NCI-H510A treated with DMSO at 0.1 percent for 48 hours (cell line): ENCODE measurements at regions not wholly inside any gene's neighbourhood (a gene's known extent, or its start where the extent isn't known, plus 50 kb on each side); places are given as distances from the start of the nearest gene placed in this dataset.

Experiments
- DNase-seq: peaks from one replicate; lab custom pipeline; 2025; lab: John Stamatoyannopoulos, UW

DNA sequence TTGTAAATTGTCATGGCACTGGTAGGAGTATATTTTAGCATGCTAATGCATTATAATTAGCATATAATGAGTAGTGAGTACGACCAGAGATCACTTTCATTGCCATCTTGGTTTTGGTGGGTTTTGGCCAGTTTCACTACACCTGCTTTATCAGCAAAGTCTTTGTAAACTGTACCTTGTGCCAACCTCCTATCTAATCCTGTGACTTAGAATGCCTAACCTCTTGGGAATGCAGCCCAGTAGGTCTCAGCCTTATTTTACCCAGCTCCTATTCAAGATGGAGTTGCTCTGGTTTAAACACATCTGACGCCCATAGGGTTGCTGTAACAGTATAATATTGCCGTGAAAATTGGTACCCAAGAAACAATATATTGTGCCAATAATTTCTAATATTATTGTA, 159.4 kb downstream of the MAGEB5 start:
- DNase-seq = no peak

DNA sequence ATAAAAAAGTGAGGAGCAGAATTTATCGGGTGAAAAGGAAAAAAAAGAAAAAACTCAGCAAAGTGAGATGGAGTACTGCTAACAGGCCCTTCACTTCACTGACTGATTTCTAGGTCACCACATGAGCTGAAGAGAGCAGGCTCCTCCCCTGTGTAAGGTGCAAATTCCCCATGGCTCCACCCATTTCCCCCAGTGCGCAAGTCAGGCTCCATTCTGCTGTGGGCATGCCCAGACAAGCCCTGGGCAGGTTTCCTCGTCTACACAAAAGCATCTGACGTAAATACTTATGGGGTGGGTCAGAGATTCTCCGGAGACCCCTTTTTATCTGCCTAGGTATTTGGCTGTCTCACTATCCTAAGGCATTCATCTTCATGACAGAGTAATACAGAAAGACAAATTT, 157.9 kb downstream of the MAGEB5 start:
- DNase-seq = no peak

DNA sequence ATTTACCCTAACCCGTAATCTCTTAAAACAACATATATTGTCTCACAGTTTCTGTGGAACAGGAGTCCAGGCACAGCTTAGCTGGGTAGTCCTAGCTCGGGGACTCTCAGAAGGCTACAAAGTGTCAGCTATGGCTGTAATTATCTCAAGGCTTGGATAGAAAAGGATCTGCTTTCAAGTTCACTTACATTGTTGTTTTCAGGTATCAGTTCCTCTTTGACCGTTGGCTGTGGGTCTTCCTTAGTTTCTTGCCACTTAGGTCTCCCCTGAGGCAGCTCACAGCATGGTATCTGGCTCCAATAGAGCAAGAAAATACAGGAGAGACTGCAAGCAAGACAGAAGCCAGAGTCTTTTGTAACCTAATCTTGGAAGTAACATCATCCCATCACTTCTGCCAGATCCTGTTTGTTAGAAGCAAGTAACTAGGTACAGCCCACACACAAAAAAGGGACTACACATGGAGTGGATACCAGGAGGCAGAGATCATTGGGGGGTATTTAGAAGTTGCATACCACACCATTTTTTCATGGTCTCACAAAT, 137.0 kb downstream of the MAGEB5 start:
- DNase-seq = no peak

DNA sequence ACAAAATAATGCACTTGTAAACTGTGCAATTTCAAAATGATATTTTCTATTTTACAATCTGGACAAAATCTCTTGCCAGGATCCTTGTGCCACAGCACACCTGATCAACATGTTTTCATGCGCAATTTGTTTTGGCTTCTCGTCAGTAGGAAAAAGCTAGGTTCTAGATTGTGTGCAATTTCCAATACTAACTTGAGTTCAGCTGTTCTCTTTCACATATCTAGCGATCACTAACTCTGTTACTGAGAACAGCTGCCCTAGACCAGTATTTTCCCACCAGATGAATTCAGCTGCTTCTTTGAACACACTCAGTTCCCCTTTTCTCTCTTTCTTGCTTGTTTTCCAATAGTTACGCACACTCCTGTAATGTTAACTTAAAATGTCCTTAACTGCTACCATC, 131.2 kb downstream of the MAGEB5 start:
- no peak for DNase-seq

GRCh38 chrX:26334232-26334631, 118.3 kb downstream of the MAGEB5 start:
- DNase-seq = no peak

DNA sequence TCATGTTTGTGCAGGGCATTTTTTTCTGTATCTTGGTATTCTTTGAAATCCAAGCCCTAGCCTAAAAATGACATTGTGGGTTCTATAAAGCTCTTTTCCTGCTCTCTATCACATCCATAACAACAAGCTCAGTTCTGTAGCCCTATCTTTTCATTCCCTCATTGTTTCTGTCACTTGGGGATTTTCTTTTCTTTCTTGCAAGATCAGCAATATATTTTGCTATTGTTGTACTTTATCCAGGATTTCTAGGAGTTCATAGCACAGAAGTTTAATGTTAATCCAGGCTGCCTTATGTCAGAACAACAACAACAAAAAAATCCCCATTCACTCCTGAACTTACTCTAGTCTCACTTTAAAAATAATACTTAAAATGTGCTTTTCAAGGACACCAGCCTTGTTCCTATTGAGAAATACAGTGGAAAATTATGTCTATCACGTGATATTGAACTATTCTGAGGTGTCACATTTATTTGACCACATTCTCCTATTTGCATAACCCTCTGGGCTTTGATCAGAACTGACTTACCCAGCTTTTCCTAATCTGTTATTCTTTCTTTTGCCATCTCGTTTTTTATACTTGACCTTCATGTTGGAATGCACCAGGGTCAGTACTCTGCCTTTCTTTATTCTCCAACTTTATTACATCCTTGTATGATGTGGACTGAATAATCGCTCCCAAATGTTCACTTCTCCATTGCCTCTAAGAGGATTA, 112.8 kb downstream of the MAGEB5 start:
- DNase-seq = no peak

GRCh38 chrX:26309262-26309661, 93.3 kb downstream of the MAGEB5 start:
- DNase-seq = no peak

GRCh38 chrX:26295425-26295824, 79.5 kb downstream of the MAGEB5 start:
- DNase-seq = no peak

- DNase-seq = no peak
Measured at GRCh38 chrX:26286836-26287235, 70.9 kb downstream of the MAGEB5 start.
